Thyroid gland (tissue), 4 donors: ENCODE measurements at regions not wholly inside any gene's neighbourhood (a gene's known extent, or its start where the extent isn't known, plus 50 kb on each side); places are given as distances from the start of the nearest gene placed in this dataset.

ENCODE experiments used
- CTCF ChIP-seq, 6 experiments: fragments of 200-600 bp in 3 of 6; fragments of 450-650 bp in 3 of 6; sonication (generic) in 3 of 6; IDR thresholded peaks; one replicate each; pipeline ENCODE4 v1.5.1; 2016 to 2019; ENCODE audit warnings: antibody characterized with exemption in 6 of 6, mild to moderate bottlenecking in 2 of 6, inconsistent platforms in 1 of 6, moderate library complexity in 1 of 6
- POLR2A ChIP-seq, 2 donors: fragments of 450-650 bp; IDR thresholded peaks; one replicate each; pipeline ENCODE4 v1.6.1; 2017; ENCODE audit warnings: antibody characterized with exemption in 2 of 2, mild to moderate bottlenecking in 2 of 2, moderate library complexity in 1 of 2

- TF ChIP-seq CTCF (IDR thresholded peaks at IDR 0.05) = no peak
- no peak for TF ChIP-seq POLR2A (IDR thresholded peaks at IDR 0.05)
These were observed 209.0 kb downstream of the RGS9 start for GRCh38 chr17:65346166-65346565.
